GM19395 (cell line): ENCODE measurements at regions not wholly inside any gene's neighbourhood (a gene's known extent, or its start where the extent isn't known, plus 50 kb on each side); places are given as distances from the start of the nearest gene placed in this dataset.

Source experiments
- ATAC-seq: cut with Tn5 transposase; IDR thresholded peaks from one replicate; pipeline ENCODE4 v1.9.1; 2021; ENCODE audit warnings: mild to moderate bottlenecking, moderate library complexity; ENCODE audit not compliant: unreplicated experiment

DNA sequence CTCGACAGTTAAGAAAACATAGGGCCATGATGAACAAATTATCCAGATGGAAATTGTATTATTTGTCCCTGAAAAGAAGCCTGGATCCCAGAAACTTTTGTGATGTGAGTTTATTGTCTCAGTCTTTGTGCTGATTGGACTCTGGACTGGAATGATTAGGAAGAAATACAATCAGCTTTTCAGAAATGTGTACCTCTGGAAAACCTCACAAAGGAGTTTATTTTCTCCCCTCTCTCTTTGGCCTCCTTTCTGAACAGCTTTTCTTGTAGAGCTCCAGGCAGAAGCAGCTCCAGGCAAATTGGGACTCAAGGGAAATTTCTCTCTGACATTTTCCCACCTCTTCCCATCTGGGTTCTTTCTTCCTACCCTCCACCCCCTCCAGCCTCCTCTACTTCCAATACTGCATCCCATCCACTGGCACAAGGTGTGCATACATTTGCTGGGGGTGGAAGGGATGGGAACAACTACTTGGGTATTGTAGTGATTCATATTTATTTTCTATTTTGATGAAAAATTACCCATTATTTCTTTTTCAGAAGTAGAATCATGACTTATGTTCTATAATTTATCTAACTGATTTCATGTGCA lies 119.7 kb downstream of the CD47 start:
- ATAC-seq = no peak

DNA sequence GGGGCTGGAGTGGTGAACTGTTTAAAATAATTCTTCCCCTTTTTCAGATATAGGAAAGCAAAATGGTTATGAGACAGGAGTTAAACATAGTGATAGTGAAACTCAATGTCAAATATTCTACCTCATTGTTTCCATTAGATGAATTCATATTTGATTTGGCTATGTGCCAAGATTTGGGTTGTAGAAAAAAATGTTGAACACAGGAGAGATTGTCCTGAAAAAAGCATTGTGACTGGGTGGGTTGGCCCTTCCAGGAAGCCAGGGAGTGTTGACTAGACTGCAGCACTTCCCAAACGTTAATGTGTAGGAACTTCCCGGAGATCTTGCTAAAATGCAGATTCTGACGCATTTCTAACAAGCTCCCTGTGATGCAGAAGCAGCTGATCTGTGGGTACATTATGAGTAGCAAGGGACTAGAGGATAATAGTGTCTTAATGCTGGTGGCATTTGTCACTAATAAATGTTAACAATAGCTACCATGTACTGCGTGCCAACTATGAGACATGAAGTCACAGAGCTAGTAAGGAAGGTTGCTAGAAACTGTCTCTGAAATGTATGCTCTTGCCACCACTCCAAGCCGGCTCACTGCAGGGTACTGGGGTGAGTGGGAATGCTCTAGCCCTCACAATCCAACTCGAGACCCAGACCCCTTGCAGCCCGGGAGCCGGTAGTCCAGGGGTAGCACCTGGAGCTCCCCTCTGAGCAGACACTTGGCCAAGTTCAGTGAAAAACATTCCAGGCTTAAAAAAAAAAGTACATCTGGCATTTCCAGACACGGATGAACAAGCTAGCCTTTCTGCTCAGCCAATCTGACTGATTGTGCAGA lies 120.6 kb downstream of the CD47 start:
- ATAC-seq = no peak

DNA sequence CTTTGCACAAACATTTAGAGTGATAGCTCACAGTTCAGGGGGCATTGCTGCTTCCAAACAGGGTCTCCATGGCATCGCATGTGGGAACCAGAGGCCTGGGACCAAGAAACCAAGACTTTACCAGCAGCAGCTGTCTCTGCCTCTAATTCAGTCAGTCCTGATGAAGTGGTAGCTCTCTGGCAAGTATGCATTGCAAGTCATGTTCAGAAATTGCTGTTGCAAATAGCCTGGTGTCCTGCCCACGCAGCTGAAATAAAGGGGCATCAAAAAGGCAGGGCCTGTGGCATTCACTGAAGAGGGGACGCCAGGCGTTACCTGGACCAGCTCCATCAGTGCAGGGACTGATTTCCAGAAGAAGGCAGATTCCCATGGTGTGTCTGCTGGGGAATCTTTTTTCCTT lies 121.3 kb downstream of the CD47 start:
- no peak for ATAC-seq

DNA sequence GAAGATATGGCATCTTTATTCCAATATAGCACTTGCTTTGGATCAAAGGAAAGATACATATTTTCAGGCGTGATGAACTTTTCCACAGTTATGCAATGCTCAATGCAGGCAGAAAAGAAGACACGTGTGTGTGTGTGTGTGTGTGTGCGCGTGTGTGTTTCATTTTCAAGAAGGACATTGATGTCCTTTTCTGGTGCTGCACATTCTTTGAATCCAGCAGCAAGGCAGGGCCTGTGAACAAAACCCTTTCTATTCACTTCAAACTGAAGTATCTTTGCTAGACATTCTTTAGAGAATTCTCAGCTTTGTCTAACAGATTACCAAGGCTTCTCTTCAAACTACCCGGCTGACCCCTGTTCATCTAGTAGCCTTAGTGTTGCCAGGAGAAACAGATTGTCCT lies 124.6 kb downstream of the CD47 start:
- no peak for ATAC-seq

DNA sequence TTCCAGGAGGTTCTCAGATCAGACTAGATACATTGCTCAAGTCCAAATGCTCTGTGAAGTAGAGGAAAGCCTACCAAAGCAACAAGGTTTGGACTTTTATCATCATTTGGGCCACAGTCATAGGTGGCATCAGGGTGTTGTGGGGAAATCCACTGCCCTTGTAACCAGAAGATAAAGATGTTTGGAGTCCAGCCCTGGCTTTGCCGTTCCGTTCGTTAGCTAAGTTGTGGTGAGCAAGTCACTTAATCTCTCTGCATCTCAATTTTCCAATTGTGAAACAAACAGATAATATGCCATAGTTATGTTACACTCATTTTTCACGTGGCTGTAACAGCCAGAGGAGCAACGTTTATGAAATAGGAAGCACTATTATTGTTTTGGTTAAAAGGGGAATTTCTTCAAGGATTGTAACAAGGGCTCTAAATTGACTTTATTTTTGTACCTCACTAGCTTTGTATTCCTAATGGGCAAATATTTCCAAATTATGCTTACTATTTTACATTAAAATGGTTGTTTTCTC lies 125.6 kb downstream of the CD47 start:
- no peak for ATAC-seq

DNA sequence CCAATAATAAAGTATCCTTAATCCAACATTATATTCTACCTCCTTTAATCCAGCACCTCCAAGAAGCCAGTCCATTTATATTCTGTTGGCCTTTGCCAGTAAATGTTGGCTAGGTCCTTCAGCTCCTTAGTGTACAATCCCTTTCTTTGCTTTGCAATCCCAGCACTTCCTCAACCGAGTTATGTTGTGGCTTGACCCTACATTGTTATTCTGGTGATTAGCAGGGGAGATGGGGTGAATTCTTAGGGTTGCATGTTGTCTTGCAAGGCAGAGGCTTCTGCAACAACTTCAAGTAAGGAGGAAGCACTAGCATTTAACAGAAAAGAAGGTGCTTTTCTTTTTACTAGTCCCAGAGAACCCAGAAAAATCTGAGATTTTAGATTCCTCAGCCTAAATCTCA lies 127.2 kb downstream of the CD47 start:
- no peak for ATAC-seq

DNA sequence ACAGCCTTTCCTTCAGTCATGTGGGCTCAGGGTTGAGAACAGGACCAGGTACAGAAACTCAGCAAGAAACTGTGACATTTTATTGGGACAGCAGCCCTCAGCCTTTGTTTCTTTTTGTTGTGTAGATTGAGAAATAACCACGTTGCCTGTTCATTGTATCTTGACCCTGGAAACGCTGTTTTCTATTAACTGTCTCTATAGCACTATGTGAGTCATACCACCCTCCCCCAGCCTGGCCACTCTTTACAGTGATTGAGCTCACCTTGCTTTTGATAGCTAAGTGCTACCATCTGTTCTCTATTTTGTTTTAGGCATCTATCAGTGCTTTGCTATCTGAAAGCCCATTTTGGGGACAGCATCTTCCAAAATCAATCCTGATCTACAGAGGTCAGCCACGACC lies 127.9 kb downstream of the CD47 start:
- ATAC-seq = no peak

DNA sequence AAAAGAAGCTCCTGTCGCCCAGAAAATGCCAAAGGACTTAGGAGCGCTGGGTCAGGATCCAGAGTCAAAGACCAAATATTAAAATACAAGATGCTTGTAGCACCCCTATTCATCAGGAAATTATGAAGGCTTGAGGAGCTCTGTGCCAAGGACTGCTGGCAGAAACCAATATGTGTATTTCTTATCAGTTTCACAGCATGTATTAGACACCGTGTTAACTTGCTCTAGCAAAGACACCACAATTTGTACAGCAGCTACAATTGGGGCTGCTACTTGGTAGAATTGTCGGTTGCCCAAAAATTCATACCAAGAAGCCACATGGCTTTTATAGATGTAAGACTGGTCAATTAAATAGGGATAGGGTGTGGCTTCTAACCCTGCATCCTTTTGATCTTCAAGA lies 128.8 kb downstream of the CD47 start:
- ATAC-seq = no peak

DNA sequence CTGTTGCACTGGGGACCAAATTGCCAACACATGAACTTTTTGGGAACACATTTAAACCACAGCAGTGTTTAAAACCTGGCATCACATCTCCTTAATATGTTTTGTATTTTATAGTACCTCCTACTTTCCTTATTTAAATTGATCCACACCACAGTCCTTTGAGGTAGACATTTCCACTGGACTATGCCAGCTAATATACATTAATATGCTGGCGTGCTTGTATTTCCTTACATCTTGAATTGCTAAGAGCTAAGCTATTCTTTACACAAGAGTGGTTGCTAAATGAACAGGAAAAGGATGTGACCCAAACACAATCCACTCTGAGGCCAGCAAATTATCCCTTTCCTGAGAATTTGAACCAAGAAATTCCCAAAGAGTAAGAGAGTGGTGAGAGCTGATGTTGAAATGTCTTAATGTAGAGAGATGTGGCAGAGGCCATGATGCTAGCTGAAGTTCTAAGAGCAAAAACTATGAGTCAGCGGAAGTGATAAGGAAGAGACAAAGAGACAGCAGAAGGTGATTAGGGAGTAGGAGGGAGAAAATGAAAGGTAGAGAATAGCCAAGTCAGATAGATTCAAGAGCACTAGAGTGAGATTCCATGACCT lies 131.2 kb downstream of the CD47 start:
- ATAC-seq = no peak

DNA sequence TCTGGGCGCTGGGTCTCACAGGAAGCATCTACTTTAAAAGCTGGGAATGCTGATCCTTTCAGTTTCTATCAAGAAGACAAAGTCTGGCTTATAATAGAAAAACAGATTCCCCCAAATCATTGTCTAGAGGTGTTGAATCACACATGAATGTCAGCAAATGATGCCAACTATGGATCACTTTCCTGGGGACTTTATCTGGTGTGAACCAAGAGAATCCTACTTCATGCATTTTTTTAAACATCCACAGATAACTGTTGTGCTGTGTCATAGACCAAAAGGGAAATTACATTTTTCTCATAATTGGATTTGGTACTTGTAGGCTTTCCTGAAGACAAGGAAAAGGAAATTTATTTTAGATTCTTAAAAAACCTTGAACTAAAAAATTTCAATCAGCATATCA lies 132.7 kb downstream of the CD47 start:
- ATAC-seq = no peak

DNA sequence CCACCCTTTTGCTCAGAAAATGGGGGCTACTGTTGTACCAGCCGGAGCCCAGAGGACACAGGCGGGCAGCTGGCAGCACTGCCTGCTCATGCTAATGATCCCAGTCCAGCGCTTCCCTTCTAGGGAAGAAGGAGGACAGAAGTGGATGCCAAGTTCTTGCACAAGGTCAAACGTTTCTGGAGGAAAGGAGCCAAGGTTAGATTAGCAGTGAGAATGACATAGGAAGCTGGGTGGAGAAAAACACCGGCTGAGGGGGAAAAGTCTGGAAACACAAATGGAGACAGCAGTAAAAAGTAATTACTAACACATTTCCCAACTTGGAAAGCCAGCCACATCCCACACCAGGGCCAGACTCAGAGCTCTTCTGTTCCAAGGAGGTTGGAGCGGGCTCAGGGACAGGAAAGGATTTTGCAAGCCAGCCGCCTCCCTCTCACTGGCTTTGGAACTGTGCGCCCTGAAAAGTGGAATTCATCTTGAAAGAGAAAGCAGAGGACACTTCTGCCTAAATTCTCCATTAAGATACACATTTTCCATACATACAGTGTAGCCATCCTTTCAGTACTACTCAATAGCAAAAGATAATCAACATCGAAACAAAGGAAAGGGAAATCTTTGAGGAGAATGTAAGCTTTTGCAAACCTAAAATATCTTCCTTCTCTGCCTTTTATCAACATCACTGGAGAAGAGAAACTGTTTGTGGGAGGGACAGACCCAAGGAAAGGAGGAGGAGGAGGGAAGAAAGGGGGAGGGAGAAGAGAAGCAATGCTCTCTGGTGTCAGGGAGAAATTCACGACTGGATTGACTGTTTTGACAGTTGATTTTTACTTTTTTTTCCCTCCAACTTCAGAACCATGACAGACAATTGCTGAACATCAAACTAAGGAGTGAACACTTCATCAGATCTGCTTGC lies 133.6 kb downstream of the CD47 start:
- ATAC-seq = no peak

DNA sequence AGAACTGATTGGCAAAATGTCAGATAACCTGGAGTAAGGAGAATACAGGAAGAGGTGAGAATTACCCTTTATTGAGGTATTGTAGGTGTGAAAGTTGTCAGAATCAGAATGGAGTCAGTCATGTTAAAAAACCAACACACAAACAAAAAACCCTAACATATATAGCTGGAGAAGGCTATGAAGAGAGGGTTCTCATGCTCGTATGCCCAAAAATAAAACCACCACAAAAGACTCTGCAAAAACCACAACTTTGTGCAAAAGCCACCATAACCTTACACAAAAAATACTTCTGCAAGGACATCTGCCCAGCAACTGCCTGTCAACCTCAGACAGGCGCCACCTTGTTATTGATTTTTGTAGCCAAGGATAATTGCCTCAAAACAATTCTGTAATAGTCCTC lies 136.0 kb downstream of the CD47 start:
- no peak for ATAC-seq

DNA sequence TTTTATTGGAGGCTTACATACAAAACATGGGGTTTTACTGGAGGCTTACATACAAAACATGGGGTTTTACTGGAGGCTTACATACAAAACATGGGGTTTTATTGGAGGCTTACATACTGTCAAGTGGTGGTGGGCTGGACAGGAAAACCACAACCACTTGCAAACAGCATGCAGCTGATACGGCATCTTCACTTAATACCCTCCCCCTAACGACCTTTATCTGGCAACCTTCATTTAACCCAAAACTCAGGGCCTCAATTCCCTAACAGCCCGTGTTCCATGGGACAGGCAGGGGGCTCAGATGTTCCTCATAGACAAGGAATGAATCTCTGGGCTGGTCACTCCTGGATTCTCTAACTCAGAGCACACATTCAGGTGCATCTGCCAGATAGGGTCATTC lies 137.1 kb downstream of the CD47 start:
- no peak for ATAC-seq

DNA sequence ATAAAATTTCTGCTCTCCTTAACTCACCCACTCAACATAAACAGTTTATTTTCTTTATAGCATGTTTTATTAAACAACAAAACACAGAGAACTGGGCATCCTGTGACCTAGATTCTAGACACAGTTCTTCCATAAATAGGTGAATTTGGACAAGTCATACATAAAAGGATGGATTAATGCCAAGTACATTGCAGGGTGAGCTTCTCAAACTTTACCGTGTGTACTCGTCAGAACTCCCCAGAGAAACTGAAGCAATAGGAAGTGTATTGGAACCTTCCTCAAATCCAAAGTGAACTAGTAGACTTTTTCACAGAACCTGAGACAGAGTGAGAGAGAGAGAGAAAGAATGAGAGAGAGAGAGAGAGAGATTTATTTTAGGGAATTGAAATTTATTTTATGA lies 139.7 kb downstream of the CD47 start:
- no peak for ATAC-seq

DNA sequence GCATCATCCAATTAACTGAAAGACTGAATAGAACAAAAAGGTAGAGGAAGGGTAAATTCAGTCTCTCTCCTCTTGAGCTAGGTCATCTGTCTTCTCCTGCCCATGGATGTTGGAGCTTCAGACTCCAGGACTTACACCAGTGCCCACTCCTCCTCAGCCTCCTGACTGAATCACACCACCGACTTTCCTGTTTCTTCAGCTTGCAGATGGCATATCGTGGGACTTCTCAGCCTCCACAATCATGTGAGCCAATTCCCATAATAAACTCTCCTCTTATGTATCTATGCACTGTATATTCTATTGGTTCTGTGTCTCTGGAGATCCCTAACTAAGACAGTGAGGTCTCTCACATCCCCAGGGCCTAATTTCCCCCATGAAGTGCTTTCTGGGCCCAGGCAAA lies 140.4 kb downstream of the CD47 start:
- no peak for ATAC-seq

DNA sequence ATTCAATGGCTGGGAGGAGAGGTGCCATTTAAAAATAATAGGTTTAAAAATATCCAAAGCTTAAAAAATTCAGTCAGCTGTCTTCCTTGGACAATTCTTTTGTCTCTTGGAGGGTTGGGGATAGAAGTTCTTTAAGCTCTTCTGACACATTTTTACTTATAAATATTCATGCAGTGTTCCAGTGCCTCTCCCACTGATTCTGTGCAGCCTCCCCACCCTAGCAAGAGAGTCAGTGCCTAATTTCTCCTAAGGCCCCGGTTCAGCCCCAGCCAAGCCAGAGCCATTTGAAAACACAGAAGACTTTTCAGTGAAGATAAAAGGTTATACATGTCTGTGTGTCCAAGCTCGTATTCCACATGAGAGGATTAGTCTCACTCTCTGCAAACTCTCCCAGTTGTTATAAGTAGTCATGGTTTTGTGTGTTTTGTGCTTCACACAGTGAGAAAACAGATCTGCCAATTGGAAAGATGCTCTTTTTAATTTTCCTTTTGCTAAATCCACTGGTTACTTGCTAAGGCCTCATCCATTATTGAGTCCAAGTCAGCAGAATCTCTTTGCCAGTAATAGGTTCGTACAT lies 141.3 kb downstream of the CD47 start:
- ATAC-seq = no peak

DNA sequence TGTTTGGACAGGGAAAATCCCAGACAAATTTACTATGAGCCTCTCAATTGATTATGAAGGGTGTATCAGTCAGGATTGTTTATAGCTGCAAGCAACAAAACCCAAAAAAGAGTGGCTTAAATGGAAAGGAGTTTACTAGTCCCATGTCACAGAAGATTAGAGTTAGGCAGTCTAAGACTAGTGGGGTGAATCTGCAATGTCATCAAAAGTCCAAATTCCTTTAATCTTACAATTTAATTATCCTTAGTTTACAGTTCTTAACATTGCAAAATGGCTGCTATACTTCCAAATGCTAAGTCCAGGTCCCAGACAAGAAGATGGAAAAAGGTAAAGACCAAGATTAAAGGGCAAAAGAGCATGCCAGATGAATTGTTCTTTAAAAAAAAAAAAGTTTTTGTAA lies 143.6 kb downstream of the CD47 start:
- ATAC-seq = no peak

DNA sequence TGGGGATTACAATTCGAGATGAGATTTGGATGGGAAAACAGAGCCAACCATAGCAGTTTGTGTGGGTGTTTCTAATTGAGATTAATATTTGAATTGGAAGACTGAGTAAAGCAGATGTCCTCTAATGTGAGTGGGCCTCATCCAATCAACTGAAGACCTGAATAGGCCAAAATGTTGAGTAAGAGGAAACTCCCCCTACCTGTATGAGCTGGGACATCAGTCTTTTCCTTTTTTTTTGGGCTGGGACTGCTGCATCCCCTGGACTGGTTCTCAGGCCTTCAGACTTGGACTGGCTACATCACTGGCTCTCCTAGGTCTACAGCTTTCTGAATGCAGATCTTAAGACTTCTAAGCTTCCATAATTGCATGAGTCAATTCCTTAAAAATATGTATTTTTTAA lies 144.1 kb downstream of the CD47 start:
- ATAC-seq = no peak

DNA sequence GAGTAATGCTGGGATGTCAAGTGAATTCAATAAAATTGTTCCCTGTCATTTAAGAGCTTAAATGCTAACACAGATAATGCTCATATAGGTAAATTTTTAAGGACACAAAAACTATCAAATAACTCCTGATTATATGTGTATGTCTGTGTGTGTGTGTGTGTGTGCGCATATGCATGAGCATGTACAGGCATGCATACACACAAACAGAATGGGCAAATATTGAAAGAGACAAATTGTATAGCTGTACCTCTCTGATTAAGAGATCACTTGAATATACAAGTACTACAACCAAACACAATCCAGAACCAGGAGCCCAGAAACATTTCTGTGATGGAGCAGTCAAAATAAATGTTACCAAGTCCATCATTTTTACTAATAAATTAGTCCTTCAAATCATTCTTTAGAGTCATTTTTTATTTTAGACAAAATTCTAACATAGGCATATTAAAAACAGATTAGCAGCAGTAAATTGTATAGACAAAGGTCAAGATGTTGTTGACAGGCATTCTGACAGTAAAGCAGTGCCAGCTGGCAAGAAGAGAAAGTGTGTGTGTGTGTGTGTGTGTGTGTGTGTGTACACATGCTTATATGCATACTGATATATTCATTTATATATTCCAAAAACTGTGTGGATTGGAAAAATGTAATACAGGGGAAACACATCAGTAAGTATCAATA lies 145.3 kb downstream of the CD47 start:
- no peak for ATAC-seq

DNA sequence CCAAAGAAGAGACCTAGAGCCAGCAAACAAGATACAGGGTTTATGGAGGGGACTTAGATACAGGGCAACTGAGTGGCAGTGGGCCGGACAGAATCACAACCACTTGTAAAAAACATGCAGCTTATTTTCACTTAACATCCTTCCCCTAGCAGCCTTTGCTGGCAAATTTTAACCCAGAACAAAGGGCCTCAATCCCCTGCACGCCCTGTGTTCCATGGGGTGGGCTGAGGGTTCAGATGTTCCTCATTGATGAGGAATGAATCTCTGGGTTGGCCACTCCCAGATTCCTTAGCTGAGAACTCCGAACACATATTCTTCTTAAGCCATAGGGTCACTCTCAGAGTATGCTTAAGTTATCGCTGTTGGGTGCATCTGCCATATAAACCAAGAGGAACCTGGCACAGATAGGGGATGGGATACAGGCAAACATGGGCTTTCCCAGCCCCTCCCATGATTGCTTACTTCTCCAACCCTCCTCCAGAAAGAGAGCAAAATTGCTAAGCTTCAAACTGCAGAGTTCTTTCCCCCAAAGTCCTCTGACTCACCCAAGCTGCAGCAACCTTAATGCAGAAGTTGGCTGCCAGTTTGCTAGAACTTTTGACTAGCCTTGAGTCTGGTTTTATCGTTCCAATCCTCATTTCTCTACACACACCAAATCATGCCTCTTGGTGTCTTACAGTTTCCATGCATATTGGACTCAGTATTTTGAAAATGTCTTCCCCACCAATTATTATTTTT lies 146.9 kb downstream of the CD47 start:
- ATAC-seq = no peak
